Transverse colon (tissue), 4 donors: ENCODE measurements at regions not wholly inside any gene's neighbourhood (a gene's known extent, or its start where the extent isn't known, plus 50 kb on each side); places are given as distances from the start of the nearest gene placed in this dataset.

Source experiments
- CTCF ChIP-seq, 5 experiments: fragments of 200-600 bp in 3 of 5; fragments of 450-650 bp in 2 of 5; sonication (generic) in 3 of 5; IDR thresholded peaks; 1 replicate in 2 of 5; 2 replicates in 3 of 5; pipeline ENCODE4 v1.5.1; 2016 to 2017; ENCODE audit warnings: antibody characterized with exemption in 5 of 5, inconsistent platforms in 3 of 5, mild to moderate bottlenecking in 2 of 5, moderate library complexity in 1 of 5
- POLR2A ChIP-seq: fragments of 450-650 bp; IDR thresholded peaks from one replicate; pipeline ENCODE4 v1.6.1; 2016; ENCODE audit warnings: antibody characterized with exemption, mild to moderate bottlenecking, moderate library complexity
- POLR2AphosphoS5 ChIP-seq, 3 donors: sonication (generic); formaldehyde crosslinking; IDR thresholded peaks; one replicate each; pipeline ENCODE4 v1.6.1; 2016; ENCODE audit warnings: antibody characterized with exemption in 3 of 3

DNA sequence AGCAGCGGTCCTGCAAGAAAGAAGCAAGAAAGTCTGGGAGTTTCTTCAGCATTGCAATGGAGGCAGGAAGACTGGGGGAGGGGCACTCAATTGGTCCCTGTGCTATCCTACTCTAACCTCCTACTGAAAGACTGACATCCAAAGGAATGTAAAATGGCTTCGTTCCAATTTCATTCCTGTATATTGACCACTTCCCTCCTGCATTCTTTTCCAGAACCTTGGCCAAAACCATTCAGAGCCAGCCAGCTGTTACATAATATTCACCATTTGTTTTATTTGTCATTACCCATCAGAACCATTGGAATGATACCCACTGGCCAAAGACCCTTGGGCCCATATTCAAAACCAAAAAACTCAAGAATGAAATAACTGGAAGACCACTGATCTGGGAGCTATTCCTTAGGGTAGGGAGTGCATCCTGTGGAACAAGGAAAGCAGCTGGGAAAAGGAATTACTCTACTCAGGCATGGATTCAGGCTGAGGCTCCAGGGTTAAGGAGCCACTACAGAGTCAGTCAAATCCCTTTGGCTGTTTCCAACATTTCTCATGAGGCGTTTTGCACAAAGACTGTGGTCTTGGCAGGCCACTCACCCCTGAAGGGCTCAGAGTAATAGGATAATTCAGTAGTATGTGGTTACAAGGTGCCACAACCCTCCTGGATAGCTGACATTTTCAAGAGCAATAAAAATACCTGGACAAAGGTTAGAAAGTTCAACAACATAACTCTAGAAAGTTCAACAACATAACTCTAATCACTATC is 148.7 kb upstream of the SLC1A3 start:
- TF ChIP-seq CTCF (IDR thresholded peaks at IDR 0.05) = no peak
- TF ChIP-seq POLR2AphosphoS5 (IDR thresholded peaks at IDR 0.05) = no peak
- no peak for TF ChIP-seq POLR2A
